ENCODE measurements at regions not wholly inside any gene's neighbourhood (a gene's known extent, or its start where the extent isn't known, plus 50 kb on each side); places are given as distances from the start of the nearest gene placed in this dataset.
"Not testable (repeated sequence)": the region's sequence is repeated elsewhere in the genome, so short reads cannot be mapped to it uniquely, and the experiment has no call there.

DNA sequence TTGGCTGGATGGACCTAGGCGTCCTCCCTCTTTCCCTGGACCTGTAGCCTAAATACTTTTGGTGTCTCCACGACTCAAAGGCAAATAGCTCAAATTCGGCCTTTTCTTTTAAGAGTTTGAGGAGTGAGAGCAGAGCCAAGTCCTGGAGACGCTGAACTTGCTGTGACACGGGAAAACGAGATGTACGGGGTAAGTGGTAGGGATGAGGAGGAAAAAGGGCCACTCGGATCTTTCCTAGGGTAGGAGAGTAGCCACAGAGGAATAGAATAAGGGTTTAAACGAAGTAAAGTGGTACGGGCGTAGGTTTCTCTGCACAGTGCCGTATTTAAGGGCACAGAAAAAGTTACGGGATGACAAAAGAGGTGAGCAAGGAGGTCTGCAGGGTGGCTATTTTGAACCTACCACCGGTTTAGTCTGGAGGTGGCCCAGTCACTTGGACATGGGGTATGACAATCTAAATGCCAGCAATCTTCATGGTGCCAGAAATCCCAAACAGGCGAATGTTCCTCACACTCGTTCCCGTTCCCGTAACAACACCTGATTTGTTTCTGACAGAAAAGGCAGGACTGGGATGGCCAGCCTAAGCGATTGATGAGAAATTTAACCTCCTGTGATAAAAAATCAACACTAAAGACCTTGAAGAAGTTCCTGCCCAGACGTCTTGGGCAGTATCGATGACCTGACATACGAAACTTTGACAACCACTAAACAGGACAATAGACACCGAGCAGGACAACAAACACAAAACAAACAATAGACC is 149.3 kb downstream of the TRIM27 start:
- no peak for DNase-seq
- in situ Hi-C loops (cut with MboI; ENCODE audit: low pct_unique_long_range_greater_than_20kb, low sequenced_read_pairs): no loop called here

DNA sequence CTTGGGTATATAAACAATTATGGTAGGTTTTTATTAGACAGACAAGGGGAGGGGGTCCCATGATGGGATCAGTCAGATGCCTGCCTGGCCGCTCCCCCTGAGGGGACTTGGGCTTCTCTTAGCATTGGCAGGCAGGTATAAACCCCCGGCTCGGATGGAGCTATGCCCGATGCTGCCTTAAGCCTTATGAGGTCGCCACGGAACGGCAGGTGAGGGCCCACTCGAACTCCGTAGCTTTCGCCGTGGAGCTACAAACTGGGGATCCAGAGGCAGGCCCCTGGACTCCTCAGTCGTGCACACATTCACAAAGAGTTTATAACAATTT is 148.8 kb downstream of the TRIM27 start:
- no peak for DNase-seq
- in situ Hi-C loops (cut with MboI; ENCODE audit: low pct_unique_long_range_greater_than_20kb, low sequenced_read_pairs): no loop called here

DNA sequence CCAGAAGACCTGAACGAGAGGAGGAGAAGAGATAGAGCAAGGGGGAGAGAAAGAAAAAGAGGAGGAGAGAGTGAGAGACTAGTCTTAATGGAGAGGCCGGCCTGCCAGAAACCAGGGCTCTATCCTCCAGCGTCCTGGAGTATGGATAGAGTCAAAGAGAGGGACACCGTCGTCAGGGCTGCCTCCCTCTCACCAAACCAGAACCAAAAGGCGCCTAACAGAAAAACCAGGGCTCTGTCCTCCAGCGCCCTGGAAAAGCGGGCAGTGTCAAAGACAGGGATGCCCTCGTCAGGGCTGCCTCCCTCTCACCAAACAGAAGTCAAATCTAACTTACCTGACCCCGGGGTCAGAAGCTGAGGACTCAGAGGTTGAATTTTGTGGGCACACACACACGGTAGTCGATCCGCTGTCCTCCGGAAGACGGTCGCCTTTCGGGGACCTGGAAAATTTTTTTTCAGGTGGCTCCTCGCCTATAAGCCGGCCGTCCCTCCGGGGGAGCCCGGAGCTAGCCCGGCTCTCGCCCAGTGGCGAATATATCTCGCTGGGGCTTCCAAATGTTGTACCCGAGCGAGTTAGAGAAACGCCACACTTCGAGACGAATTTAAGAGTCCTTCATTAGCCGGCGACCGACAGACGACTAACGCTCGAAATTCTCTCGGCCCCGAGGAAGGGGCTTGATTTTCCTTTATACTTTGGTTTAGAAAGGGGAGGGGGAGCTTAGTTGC is 148.2 kb downstream of the TRIM27 start:
- DNase-seq: no peak
- in situ Hi-C loops (cut with MboI; ENCODE audit: low pct_unique_long_range_greater_than_20kb, low sequenced_read_pairs): no loop called here

DNA sequence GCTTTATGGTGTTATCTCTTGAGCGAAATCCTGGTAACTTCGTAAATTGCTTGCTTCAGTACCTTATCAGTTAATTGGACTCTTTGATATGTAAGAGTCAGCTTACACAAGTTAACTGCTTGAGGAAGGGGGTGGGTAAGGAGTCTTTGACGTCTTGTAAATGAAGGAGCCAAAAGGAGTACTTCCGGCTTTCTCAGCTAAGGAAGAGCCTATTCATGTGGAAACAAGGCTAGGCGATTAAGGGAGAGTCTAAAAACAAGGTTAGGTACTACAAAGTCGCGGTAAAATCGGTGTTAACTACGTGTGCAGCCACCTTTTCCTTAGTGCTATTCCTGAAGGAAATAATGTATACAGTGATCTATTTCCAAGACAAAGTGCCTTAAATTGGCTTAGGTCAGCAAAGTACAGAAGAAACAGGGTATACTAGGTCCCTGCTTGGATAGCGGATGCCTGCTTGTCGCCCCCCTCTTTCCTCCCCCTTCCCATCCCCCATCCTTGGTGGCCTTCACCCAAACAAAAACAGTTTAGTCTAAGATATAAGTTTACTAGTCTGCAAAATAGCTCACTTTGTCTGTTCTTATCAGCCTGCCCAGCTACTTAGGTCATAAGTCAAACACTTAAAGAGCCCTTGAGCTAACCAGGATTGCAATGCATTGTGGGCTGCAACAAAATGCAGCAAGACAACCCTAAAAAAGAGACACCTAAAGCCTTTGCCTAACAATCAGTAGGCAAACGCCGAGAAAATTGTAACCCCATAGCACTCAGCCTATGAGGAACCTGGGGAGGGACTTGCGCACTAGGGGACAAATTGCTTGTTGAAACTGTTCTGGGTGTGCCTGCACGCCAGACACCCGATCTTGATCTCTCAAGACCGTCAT is 147.3 kb downstream of the TRIM27 start:
- in situ Hi-C loops (cut with MboI; ENCODE audit: low pct_unique_long_range_greater_than_20kb, low sequenced_read_pairs): no loop called here
- no peak for DNase-seq

DNA sequence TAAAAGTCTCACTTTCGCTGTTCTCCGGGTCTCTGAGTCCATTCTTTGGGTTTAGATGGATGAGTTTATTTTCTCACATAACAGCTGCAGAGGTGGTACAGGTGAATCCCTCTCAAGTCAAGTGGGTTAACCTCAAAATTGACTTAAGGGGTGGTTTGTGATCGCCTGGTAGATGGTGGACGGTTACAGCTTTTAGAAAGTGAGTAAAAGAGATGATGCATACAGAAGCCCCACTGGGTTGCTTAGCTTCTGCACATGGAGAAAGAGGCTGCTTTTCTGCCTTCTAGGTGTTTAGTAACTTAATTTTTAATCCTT is 146.7 kb downstream of the TRIM27 start:
- no peak for DNase-seq
- in situ Hi-C loops (cut with MboI; ENCODE audit: low pct_unique_long_range_greater_than_20kb, low sequenced_read_pairs): no loop called here

DNA sequence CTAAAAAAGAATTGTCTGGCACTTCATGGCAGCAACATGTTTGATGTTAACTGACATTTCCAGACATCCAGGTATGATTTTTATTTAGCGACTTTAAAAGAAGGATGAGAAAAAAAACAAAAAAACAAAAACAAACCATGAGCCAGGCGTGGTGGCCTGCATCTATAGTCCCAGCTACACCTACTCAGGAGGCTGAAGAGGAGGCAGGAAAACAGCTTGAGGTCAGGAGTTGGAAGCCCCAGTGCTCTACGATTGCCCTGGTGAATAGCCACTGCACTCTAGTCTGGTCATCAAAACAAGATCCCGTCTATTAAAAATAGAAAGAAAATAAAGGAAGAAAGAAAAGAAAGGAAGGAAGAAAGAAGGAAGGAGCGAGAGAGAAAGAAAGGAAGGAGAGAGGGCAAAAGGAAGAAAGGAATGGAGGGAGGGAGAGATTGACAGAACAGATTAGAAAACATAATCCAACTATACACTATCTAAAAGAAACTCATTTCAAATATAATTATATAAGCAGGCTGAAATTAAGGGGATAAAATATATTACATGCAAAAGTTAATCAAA is 141.6 kb downstream of the TRIM27 start:
- DNase-seq: no peak
- in situ Hi-C loops (cut with MboI; ENCODE audit: low pct_unique_long_range_greater_than_20kb, low sequenced_read_pairs): no loop called here

DNA sequence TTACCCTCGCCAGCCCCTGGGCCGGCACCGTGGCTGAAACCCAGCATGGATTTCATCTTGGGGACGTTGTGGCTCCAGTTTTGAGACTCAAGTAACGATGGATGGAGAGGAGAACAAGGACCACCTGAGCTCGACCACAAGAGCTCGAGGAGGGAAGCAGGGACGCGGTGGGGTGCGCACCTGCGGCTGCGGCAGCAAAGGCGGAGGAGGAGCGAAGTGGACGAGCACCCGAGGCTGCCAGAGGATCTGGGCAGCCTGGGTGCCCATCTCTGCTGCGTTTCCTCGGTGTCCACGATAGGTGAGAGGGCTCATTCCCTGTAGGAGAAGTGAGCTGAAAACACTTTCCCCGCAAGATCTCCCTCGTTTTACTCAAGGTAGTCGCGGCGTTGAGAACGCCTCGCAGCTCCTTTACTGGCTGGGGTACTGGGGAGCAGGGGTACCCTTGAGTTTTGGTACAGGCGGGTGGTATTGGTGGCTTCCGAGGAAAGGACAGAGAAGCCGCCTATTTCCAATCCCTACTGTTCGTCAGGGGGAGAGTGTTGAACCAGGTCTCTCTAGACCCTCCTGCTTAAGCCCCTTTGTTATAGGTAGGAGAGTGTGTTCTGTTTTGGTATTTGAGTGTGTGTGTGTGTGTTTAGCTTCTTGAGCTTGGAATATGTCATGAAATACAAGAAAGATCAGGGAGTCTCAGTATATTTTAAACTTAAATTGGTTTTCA is 137.7 kb downstream of the TRIM27 start:
- no peak for DNase-seq
- in situ Hi-C loops (cut with MboI; ENCODE audit: low pct_unique_long_range_greater_than_20kb, low sequenced_read_pairs): no loop called here

DNA sequence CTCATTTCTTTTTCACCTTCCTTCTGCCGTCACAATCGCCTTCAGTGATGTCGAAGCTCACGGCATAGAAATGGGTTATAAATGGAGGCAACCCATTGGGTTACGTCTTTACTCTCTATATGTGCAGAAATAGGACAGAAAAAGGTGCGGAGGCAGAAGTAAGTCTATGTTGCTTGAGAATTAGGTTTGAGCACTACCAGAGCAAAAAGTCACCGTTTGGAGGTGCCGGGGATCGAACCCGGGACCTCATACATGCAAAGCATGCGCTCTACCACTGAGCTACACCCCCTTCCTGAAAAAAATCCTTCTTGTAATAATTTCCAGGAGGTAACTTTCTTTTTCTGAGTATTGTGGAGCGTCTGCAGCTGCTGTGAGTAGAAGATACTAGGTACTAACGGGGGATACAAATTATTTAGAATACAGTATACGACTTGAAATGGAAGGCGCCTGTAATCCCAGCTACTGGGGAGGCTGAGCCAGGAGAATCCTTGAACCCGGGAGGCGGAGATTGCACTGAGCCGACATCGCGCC is 134.2 kb downstream of the TRIM27 start:
- in situ Hi-C loops (cut with MboI; ENCODE audit: low pct_unique_long_range_greater_than_20kb, low sequenced_read_pairs): no loop called here
- DNase-seq: peak; percentile 93

DNA sequence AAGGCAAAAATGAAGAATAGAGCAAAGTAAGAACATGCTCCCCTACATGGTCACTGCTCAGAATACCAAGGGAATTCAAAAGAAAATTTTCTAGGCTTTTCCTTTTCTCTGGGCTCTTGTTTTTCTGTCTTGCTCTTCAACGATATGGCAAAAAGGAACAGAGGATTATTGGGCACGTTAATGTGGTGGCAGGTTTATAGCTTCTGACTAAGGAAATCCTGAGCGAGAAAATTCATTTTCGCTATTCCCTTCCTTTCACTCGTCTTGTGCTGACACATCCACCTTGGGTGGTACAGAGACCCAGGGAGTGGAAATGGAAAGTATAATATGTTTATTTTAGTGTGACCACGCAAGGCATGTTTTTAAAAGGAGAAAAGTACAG is 132.8 kb downstream of the TRIM27 start:
- in situ Hi-C loops (cut with MboI; ENCODE audit: low pct_unique_long_range_greater_than_20kb, low sequenced_read_pairs): no loop called here
- DNase-seq: no peak

DNA sequence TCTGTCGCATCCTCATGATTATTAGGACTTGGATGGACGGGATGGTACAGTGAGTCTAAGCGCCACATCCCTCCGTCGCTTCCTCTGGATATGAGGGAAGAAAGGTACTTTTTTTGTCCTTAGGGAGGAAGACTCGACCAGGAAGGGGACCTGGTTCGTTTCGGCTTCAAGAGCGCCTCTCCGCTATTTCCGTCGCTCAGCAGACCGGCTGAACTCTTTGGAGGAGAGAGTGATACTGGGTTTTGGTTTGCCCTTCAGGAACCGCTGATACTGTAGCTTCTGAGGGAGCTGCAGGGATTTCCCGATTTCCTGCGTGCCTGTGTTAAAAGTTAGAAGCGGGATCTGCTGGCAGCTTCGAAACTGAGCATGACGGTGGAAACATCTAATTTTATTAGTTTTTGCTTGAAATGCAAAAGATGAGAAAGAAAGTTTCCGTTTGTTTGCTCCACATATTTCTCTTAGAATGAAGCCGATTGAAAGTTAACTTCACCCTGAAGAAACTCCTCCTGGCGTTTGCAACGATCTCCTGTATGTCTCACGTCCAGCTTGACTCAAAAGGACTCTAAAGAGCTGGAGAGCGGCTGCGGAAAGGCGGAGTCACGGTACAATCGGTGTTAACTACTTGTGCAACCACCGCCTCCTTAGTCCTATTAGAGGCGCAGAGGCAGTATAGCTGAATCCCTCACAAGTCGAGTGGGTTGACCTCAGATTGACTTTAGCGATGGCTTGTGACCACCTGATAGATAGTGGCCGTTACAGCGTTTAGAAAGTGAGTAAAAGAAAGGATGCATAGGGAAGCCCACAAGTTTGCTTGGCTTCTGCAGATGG is 129.4 kb downstream of the TRIM27 start:
- in situ Hi-C loops (cut with MboI; ENCODE audit: low pct_unique_long_range_greater_than_20kb, low sequenced_read_pairs): no loop called here
- DNase-seq: no peak

DNA sequence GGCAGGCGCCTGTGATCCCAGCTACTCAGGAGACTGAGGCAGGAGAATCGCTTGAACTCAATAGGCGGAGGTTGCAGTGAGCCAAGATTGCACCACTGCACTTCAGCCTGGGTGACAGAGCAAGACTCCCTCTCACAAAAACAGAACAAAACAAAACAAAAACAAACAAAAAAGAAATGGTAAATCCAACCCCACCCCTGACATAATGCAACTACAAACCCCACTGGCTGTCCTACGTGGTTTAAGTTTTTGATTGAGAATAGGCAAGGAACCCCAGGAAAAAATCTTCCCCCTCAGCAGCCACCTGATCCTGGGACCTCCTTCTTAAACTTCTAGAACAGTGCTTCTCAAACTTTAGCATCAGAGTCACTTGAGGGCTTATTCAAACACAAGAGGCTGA is 123.1 kb downstream of the TRIM27 start:
- DNase-seq; in situ Hi-C loops (cut with MboI; ENCODE audit: low pct_unique_long_range_greater_than_20kb, low sequenced_read_pairs): not testable (repeated sequence)

DNA sequence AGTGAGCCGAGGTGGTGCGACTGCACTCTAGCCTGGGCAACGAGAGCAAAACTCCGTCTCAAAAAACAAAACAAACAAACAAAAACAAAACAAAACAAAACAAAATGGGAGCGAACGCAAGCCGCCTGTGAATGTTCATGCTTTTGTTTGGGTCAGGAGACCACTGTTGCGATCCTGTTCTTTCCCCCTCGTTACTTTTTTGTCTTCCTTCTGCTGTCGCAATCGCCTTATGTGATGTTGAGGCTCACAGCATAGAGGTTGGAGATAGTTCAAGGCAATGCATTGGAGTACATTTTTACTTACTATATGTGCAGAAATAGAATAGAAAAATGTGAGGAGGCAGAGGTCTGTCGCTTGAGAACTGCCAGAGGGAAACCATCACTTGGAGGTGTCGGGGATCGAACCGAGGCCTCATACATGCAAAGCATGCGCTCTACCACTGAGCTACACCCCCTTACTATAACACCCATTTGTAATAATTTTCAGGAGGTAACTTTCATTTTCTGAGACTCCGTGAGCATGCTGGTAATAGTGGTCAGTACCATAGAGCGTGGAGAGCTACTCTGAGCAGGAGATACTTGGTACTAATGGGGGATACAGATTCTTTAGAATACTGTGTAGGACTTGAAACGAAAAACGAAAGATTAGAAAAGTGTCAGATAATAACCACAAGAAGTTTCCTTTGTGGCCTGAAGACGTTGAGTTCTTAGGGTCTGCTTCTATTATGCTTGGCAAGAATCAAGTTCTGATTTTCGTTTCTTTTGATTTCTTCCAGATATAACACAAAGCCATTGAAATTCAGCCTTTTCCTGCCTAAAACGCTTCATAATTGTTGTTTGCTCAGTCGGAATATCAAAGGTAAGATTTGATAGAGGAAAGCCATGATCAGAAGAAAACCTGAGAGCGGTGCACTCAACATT is 121.1 kb downstream of the TRIM27 start:
- DNase-seq: peak; percentile 88
- in situ Hi-C loops (cut with MboI; ENCODE audit: low pct_unique_long_range_greater_than_20kb, low sequenced_read_pairs): no loop called here

DNA sequence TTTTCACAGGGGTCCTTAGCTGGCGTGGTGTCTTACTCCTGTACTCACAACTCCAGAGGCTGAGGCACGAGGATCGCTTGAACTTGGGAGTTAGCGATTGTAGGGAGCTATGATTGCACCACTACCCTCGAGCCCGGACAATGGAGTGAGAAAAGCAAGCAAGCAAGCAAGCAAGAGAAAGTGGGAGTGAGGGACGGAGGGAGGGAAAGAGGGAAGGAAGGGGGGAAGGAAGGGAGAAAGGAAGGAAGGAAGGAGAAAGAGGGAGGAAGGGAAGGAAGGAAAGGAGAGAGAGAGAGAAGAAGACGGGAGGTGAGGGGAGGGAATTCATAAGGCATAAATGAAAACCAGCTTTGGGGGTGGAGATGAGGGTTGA is 120.5 kb downstream of the TRIM27 start:
- no peak for DNase-seq
- in situ Hi-C loops (cut with MboI; ENCODE audit: low pct_unique_long_range_greater_than_20kb, low sequenced_read_pairs): no loop called here

DNA sequence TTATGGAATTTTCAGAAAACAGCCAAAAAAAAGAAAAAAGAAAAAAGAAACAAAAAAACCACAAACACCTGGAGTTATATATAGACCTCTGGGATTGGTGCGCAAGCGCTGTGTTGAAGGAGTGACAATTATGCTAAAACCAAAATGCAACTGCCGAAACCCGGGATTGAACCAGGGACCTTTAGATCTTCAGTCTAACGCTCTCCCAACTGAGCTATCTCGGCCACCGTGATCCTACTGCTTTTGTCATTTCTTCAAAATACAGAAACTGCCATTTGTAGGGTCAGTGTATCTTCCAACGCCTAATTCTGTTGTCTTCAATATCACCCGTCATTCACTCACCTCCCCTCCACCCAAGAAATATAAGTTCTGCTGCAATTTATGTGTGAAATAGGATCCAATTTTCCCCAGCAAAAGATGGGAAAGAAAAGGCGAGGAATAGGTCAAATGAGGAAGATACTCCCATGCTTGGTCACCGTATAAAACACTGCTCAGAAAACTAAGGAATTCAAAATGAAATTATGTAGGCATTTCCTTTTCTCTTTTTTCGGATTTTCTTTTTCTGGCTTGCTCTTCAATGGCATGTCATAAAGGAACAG is 116.0 kb downstream of the TRIM27 start:
- peak; percentile 91 for DNase-seq

DNA sequence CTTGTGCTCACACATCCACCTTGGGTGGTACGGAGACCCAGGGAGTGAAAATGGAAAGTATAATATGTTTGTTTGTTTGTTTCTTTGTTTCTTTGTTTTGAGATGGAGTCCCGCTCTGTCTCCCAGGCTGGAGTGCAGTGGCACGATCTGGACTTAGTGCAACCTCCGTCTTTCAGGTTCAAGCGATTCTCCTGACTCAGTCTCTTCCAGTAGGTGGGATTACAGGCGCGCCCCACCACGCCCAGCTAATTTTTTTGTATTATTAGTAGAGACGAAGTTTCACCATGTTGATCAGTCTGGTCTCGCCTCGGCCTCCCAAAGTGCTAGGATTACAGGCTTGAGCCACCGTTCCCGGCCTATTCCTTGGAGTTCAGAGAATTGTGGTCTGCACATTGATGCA is 115.4 kb downstream of the TRIM27 start:
- in situ Hi-C loops (cut with MboI; ENCODE audit: low pct_unique_long_range_greater_than_20kb, low sequenced_read_pairs): no loop called here
- no peak for DNase-seq

More for the DNA sequence above, 116.0 kb downstream of the TRIM27 start:
- in situ Hi-C loops (cut with MboI; ENCODE audit: low pct_unique_long_range_greater_than_20kb, low sequenced_read_pairs): no loop called here

DNA sequence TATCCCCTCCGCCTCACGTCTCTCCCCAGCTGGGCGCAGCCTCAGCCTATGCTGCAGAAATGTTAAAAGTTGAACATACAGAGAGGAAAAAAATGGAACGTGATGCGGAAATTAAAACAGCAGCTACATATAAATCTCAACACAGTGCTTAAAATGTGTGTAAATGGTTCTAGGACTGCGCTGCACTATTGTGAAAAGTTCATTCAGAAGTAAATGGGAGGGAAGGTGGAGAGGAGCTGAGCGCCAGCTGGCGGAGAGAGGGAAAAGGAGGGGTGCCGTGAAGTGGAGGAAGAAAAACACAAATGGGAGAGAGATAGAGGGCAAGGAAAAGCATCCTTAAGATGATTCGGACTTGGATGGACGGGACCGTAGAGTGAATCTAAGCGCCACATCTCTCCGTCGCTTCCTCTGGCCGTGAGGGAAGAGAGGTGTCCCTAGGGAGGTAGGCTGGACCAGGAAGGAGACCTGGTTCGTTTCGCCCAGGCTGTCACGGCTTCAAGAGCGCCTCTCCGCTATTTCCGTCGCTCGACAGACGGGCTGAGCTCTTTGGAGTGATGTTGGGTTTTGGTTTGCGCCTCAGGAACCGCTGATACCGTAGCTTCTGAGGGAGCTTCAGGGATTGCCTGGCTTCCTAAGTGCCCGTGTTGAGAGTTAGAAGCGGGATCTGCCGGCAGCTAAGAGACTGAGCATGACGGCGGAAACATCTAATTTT is 113.7 kb downstream of the TRIM27 start:
- in situ Hi-C loops (cut with MboI; ENCODE audit: low pct_unique_long_range_greater_than_20kb, low sequenced_read_pairs): no loop called here
- peak; percentile 77 for DNase-seq

All from KBM-7 (cell line).